ENCODE measurements at regions not wholly inside any gene's neighbourhood (a gene's known extent, or its start where the extent isn't known, plus 50 kb on each side); places are given as distances from the start of the nearest gene placed in this dataset.

- Histone ChIP-seq H3K9me3 (ENCODE audit: insufficient read depth, low read length) (no peaks in the 10 kb centered on the region), H3K4me3 (ENCODE audit: insufficient read length, low read depth) (no peak overlapping the region), H3K9ac (ENCODE audit: insufficient read length, low read depth) (no peak overlapping the region), H3K27me3 (ENCODE audit: insufficient read depth, insufficient read length) (no peaks in the 10 kb centered on the region), H3K4me1 (ENCODE audit: insufficient read depth, insufficient read length) (no peaks in the 10 kb centered on the region), H3K36me3 (ENCODE audit: insufficient read depth, insufficient read length, low read length) (no peaks in the 10 kb centered on the region)
- TF ChIP-seq YY1 (IDR thresholded peaks at IDR 0.05; ENCODE audit: insufficient read depth, insufficient read length), result no peak
- TF ChIP-seq SUZ12 (IDR thresholded peaks at IDR 0.05; ENCODE audit: extremely low read depth, insufficient read depth, insufficient read length), result no peak
- TF ChIP-seq ZNF274 (IDR thresholded peaks at IDR 0.05; ENCODE audit: low read depth, low read length), result no peak
- DNase-seq (ENCODE audit: low read depth, low spot score), result no peak
Measured at GRCh38 chr6:139832493-139833305, 458.3 kb upstream of the CITED2 start.

GRCh38 chr6:139829576-139829975, 455.1 kb upstream of the CITED2 start:
- Histone ChIP-seq H3K36me3 (ENCODE audit: insufficient read depth, insufficient read length, low read length) (no peaks in the 10 kb centered on the region), H3K9me3 (ENCODE audit: insufficient read depth, low read length) (no peaks in the 10 kb centered on the region), H3K4me3 (ENCODE audit: insufficient read length, low read depth) (no peak overlapping the region), H3K4me1 (ENCODE audit: insufficient read depth, insufficient read length) (no peaks in the 10 kb centered on the region), H3K9ac (ENCODE audit: insufficient read length, low read depth) (no peak overlapping the region), H3K27me3 (ENCODE audit: insufficient read depth, insufficient read length) (no peaks in the 10 kb centered on the region)
- no peak for DNase-seq (ENCODE audit: low read depth, low spot score)
- no peak for TF ChIP-seq YY1 (IDR thresholded peaks at IDR 0.05; ENCODE audit: insufficient read depth, insufficient read length)
- no peak for TF ChIP-seq ZNF274 (IDR thresholded peaks at IDR 0.05; ENCODE audit: low read depth, low read length)

GRCh38 chr6:139828751-139829519, 454.5 kb upstream of the CITED2 start:
- H3K4me1 ChIP-seq (ENCODE audit: insufficient read depth, insufficient read length), result no peaks in the 10 kb centered on the region
- H3K4me3 ChIP-seq (ENCODE audit: insufficient read length, low read depth), result no peak overlapping the region
- H3K9me3 ChIP-seq (ENCODE audit: insufficient read depth, low read length), result no peaks in the 10 kb centered on the region
- no peak for DNase-seq (ENCODE audit: low read depth, low spot score)
- H3K9ac ChIP-seq (ENCODE audit: insufficient read length, low read depth), result no peak overlapping the region
- H3K27me3 ChIP-seq (ENCODE audit: insufficient read depth, insufficient read length), result no peaks in the 10 kb centered on the region
- TF ChIP-seq SUZ12 (IDR thresholded peaks at IDR 0.05; ENCODE audit: extremely low read depth, insufficient read depth, insufficient read length) (no peak), YY1 (IDR thresholded peaks at IDR 0.05; ENCODE audit: insufficient read depth, insufficient read length) (no peak), ZNF274 (IDR thresholded peaks at IDR 0.05; ENCODE audit: low read depth, low read length) (no peak)
- H3K36me3 ChIP-seq (ENCODE audit: insufficient read depth, insufficient read length, low read length), result no peaks in the 10 kb centered on the region

GRCh38 chr6:139825935-139826374, 451.5 kb upstream of the CITED2 start:
- Histone ChIP-seq H3K36me3 (ENCODE audit: insufficient read depth, insufficient read length, low read length) (no peaks in the 10 kb centered on the region), H3K27me3 (ENCODE audit: insufficient read depth, insufficient read length) (no peaks in the 10 kb centered on the region), H3K9ac (ENCODE audit: insufficient read length, low read depth) (no peak overlapping the region), H3K4me1 (ENCODE audit: insufficient read depth, insufficient read length) (no peaks in the 10 kb centered on the region), H3K9me3 (ENCODE audit: insufficient read depth, low read length) (no peaks in the 10 kb centered on the region), H3K4me3 (ENCODE audit: insufficient read length, low read depth) (no peak overlapping the region)
- DNase-seq (ENCODE audit: low read depth, low spot score), result no peak
- TF ChIP-seq YY1 (IDR thresholded peaks at IDR 0.05; ENCODE audit: insufficient read depth, insufficient read length) (no peak), SUZ12 (IDR thresholded peaks at IDR 0.05; ENCODE audit: extremely low read depth, insufficient read depth, insufficient read length) (no peak), ZNF274 (IDR thresholded peaks at IDR 0.05; ENCODE audit: low read depth, low read length) (no peak)

- Histone ChIP-seq H3K4me3 (ENCODE audit: insufficient read length, low read depth) (no peak overlapping the region), H3K4me1 (ENCODE audit: insufficient read depth, insufficient read length) (no peaks in the 10 kb centered on the region)
- TF ChIP-seq ZNF274 (IDR thresholded peaks at IDR 0.05; ENCODE audit: low read depth, low read length) (no peak), SUZ12 (IDR thresholded peaks at IDR 0.05; ENCODE audit: extremely low read depth, insufficient read depth, insufficient read length) (no peak), YY1 (IDR thresholded peaks at IDR 0.05; ENCODE audit: insufficient read depth, insufficient read length) (no peak)
Measured at GRCh38 chr6:139824864-139825263, 450.4 kb upstream of the CITED2 start.

GRCh38 chr6:139823808-139824126, 449.3 kb upstream of the CITED2 start:
- Histone ChIP-seq H3K4me3 (ENCODE audit: insufficient read length, low read depth) (no peak overlapping the region), H3K9me3 (ENCODE audit: insufficient read depth, low read length) (no peaks in the 10 kb centered on the region), H3K36me3 (ENCODE audit: insufficient read depth, insufficient read length, low read length) (no peaks in the 10 kb centered on the region), H3K4me1 (ENCODE audit: insufficient read depth, insufficient read length) (no peaks in the 10 kb centered on the region), H3K9ac (ENCODE audit: insufficient read length, low read depth) (no peak overlapping the region), H3K27me3 (ENCODE audit: insufficient read depth, insufficient read length) (no peaks in the 10 kb centered on the region)
- DNase-seq (ENCODE audit: low read depth, low spot score), result no peak
- TF ChIP-seq ZNF274 (IDR thresholded peaks at IDR 0.05; ENCODE audit: low read depth, low read length) (no peak), SUZ12 (IDR thresholded peaks at IDR 0.05; ENCODE audit: extremely low read depth, insufficient read depth, insufficient read length) (no peak), YY1 (IDR thresholded peaks at IDR 0.05; ENCODE audit: insufficient read depth, insufficient read length) (no peak)

More at GRCh38 chr6:139824864-139825263, 450.4 kb upstream of the CITED2 start:
- no peak for DNase-seq (ENCODE audit: low read depth, low spot score)
- Histone ChIP-seq H3K27me3 (ENCODE audit: insufficient read depth, insufficient read length) (no peaks in the 10 kb centered on the region), H3K9ac (ENCODE audit: insufficient read length, low read depth) (no peak overlapping the region), H3K9me3 (ENCODE audit: insufficient read depth, low read length) (no peaks in the 10 kb centered on the region), H3K36me3 (ENCODE audit: insufficient read depth, insufficient read length, low read length) (no peaks in the 10 kb centered on the region)

GRCh38 chr6:139823099-139823807, 448.8 kb upstream of the CITED2 start:
- H3K4me3 ChIP-seq (ENCODE audit: insufficient read length, low read depth), result no peak overlapping the region
- no peaks in the 10 kb centered on the region for H3K9me3 ChIP-seq (ENCODE audit: insufficient read depth, low read length)
- H3K4me1 ChIP-seq (ENCODE audit: insufficient read depth, insufficient read length), result no peaks in the 10 kb centered on the region
- TF ChIP-seq YY1 (IDR thresholded peaks at IDR 0.05; ENCODE audit: insufficient read depth, insufficient read length), result no peak
- no peak for TF ChIP-seq ZNF274 (IDR thresholded peaks at IDR 0.05; ENCODE audit: low read depth, low read length)
- no peak for TF ChIP-seq SUZ12 (IDR thresholded peaks at IDR 0.05; ENCODE audit: extremely low read depth, insufficient read depth, insufficient read length)
- H3K9ac ChIP-seq (ENCODE audit: insufficient read length, low read depth), result no peak overlapping the region
- no peak for DNase-seq (ENCODE audit: low read depth, low spot score)
- no peaks in the 10 kb centered on the region for H3K27me3 ChIP-seq (ENCODE audit: insufficient read depth, insufficient read length)
- no peaks in the 10 kb centered on the region for H3K36me3 ChIP-seq (ENCODE audit: insufficient read depth, insufficient read length, low read length)
